ENCODE measurements at regions not wholly inside any gene's neighbourhood (a gene's known extent, or its start where the extent isn't known, plus 50 kb on each side); places are given as distances from the start of the nearest gene placed in this dataset.

- TF ChIP-seq CTCF (IDR thresholded peaks at IDR 0.05) = no peak
- no peak for TF ChIP-seq POLR2AphosphoS5 (IDR thresholded peaks at IDR 0.05)
- TF ChIP-seq EP300 (IDR thresholded peaks at IDR 0.05) = no peak
- no peak for TF ChIP-seq POLR2A (IDR thresholded peaks at IDR 0.05)
Observed at GRCh38 chr2:2867397-2867979, 510.1 kb downstream of the EIPR1 start.

Data from sigmoid colon (tissue), 4 donors.